T-helper 2 cell treated with Interferon-gamma antibody and Interleukin-4, amounts not matched to agents 100 ng/mL and 5 ng/mL, for 36 hours (primary cell): ENCODE measurements at regions not wholly inside any gene's neighbourhood (a gene's known extent, or its start where the extent isn't known, plus 50 kb on each side); places are given as distances from the start of the nearest gene placed in this dataset.
"Not testable (repeated sequence)": the region's sequence is repeated elsewhere in the genome, so short reads cannot be mapped to it uniquely, and the experiment has no call there.

ENCODE experiments used
- intact Hi-C: fragments of 100-400 bp; cut with micrococcal nuclease; formaldehyde crosslinking; loops from one replicate; pipeline ENCODE4 v1.15.1; 2023

GRCh38 chr2:64932371-64933216 lies 56.6 kb upstream of the SLC1A4 start:
- intact Hi-C loops = no loop called here

GRCh38 chr2:64934530-64934929 lies 54.7 kb upstream of the SLC1A4 start:
- intact Hi-C loops = no loop called here

GRCh38 chr2:64936809-64937208 lies 52.4 kb upstream of the SLC1A4 start:
- intact Hi-C loops = no loop called here

GRCh38 chr2:64937314-64937686 lies 51.9 kb upstream of the SLC1A4 start:
- intact Hi-C loops = not testable (repeated sequence)

- intact Hi-C loops = no loop called here
Observed at GRCh38 chr2:64937687-64938491, 51.3 kb upstream of the SLC1A4 start.

GRCh38 chr2:64938607-64939285 lies 50.5 kb upstream of the SLC1A4 start:
- intact Hi-C loops = no loop called here

- intact Hi-C loops = no loop called here
Observed at GRCh38 chr2:64939332-64939917, 49.8 kb upstream of the SLC1A4 start.
